ENCODE measurements at regions not wholly inside any gene's neighbourhood (a gene's known extent, or its start where the extent isn't known, plus 50 kb on each side); places are given as distances from the start of the nearest gene placed in this dataset.
"Not testable (repeated sequence)": the region's sequence is repeated elsewhere in the genome, so short reads cannot be mapped to it uniquely, and the experiment has no call there.

DNA sequence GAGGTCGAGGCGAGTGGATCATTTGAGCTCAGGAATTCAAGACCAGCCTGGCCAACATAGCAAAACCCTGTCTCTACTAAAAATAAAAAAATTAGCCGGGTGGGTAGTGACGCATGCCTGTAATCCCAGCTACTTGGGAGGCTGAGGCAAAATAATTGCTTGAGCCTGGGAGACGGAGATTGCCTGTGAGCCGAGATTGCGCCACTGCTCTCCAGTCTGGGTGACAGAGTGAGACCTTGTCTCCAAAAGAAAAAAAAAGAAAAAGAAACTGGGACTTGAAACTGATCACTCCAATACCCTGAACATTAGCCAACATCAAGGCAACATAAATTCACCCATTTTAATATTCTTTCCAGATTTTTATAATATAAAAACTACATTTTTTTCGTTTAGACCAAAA lies 874.6 kb upstream of the MBL2 start:
- not testable (repeated sequence) for DNase-seq

DNA sequence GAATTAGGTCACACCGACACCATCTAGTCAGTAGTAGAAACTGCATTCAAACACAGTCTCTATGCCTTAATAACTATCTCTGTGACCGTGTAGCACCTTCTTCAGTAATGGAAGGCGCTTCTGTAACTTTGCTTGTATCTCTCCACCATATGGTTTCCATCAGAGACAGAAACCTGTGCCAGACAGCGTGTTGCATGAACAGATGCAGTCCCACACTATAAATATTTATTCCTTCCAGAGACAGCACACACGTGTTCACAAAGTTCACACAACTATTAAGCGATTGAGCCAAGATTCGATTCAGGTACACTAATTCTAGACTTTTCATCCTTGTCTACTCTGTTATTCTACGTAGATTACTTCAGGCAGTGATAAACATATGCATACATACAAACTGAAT lies 873.9 kb upstream of the MBL2 start:
- no peak for DNase-seq

DNA sequence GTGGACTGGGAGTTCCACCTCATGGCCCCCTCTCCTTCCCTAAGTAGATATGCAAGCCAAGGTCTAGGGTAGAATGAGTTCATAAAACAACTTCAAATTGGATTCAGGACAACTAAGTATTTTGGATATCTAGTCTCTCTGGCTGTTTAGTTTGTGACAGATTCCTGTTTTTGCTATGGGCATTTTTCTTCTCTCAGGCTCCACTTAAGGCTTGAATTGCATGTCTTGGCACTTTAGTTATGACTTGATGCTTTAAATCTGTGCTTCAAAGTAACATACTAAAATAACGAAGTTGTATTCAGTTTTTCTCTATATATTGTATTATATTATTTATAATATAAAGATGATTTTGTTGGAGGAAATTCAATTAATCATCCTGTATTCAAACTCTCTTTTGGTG lies 873.4 kb upstream of the MBL2 start:
- DNase-seq: no peak

DNA sequence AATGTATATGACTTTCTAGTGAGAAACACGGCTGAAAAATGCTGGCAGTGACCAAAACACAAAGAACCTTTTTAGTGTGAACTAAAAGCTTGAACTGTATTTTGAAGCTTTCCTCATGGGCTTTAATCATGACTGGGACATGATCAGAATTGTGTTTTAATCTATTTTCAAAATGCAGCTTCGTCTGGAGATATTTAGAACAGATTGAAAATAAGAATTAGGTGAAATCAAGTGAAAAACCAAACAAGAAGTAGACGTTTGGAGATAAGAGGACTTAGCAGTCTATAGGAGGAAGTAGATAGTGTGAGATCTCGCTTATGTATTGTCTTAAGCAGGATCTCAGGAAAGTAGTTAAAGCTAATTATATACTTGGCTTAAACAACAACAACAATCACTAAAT lies 865.4 kb upstream of the MBL2 start:
- DNase-seq: no peak

DNA sequence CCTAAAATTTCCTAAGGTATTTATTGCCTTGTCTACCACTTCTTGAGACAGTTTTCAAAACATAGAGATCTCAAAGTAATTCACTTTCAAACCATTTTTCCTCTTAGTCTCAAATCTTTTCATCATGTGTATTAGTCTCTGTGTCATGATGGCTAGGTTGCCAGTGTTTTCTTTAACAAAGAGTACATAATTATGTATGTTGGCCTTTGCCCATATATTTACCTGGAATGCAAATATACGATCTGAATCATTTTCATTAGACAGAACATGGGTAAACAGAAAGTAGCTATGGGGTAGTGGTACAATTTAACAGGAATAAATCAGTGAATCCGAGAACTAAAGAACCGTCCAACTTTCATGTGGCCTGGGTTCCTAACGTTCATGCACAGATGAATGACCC lies 852.1 kb upstream of the MBL2 start:
- DNase-seq: no peak

DNA sequence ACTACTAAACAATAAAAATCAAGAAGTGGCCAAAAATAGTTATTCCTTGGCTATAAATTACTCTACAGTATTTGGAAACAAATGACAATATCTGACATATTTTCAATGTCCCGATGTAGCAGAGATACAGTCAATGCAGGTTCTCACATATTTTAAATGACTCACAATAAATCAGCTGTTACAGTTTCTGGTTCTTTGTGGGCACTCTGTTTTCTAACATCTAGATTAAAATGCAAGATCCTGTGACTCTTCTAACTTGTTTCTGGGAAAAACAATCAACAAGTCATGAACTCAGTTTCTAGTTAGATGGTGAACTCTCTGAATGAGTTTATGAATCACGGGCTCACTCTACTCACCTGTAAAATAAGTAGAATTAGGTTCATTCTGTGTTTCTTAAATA lies 849.6 kb upstream of the MBL2 start:
- no peak for DNase-seq

DNA sequence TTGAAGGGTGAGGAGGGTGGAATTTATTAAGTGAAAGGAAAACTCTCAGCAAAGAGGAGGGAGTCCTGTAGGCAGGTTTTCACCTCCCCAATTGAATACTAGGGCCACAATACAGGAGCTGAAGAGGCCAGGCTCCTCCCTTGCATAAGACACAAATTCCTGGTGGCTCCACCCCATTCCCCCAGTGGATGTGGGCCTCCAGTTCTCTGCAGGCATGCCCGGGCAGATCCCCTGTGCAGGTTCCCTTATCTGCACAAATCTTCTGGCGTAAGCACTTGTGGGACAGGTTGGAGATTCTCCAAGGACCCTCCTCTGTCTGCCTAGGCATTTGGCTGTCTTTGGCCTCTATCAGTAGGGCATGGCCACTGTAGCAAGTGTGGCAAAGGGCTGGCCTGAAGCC lies 847.1 kb upstream of the MBL2 start:
- no peak for DNase-seq

DNA sequence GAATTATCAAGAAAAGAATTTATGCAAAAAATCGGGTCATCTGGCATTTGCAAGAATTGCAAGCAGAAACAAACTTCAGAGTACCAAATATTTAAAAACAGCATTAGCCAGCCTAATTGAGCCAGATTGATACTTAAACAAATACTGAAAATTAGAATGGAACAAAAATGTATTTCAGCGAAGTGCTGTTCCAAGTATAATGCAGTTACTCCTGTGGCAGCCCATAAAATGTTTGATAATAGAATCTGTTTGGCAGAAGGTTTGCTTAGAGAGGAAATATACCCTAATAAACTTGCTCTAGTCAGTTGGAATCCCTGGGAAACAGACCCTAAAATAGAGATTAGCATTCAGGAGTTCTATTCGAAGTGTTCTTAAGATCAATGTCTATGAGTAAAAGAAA lies 835.1 kb upstream of the MBL2 start:
- DNase-seq: no peak

DNA sequence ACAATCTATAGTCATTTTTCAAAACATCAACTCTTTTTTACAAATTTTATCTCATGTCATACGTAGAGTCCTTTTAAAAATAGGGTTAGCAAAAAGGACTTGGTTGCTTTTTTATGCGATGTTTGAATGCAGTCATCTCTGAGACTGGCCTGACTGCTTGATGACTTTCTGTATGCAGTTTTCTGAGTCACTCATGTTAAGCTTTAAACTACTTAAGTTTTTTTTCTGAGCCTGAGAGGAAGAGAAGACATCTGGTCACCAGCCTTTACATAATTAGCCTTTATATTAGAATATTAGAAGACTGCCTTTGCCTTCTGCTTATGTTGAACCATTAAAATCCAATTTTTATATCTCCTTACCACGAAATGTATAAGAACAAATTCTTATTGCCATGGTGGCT lies 834.4 kb upstream of the MBL2 start:
- no peak for DNase-seq

DNA sequence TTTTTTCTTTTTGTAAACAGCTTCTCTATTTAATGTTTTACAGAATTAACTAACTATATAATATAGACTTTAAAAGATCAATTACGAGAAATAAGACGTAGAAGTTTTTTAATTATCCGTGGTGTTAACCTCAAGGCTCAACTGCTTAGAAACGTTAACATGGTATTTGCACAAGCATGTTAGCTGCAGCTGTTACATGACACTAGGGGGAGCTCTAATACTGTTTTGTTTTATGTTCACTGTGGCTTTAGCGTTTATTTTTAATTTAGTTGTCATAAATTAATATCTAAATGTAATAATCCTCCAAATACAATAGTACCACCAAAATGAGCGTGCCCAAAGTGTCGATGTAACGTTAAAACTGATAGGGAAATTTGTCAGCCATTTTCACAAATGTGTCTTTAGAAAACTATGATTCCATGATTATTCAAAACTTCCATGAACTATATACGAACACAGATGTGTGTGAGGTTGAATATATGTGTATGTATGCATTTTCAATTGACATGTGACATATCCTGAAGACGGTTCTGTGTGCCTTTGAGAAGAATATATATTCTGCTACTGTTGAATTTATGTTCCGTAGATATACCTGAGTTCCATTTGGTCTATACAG lies 828.8 kb upstream of the MBL2 start:
- DNase-seq: peak; percentile 41

DNA sequence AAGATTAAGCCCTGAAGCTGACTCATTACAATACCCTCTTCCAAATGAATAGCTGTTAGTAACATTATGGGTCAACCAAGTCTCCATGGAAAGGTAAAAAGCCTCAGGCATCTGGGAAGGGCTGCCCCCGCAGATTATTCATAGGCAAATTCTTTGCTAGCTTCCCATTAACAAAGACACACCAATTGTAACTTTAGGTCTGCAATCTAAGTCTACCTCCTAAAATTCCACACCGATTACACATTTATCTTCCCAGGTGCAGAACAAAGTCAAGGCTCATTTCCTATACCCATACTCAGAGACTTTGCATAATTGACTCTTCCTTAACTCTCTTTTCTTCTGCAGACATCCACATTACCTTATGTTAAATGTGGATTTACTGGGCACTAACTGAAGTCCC lies 826.3 kb upstream of the MBL2 start:
- DNase-seq: no peak

DNA sequence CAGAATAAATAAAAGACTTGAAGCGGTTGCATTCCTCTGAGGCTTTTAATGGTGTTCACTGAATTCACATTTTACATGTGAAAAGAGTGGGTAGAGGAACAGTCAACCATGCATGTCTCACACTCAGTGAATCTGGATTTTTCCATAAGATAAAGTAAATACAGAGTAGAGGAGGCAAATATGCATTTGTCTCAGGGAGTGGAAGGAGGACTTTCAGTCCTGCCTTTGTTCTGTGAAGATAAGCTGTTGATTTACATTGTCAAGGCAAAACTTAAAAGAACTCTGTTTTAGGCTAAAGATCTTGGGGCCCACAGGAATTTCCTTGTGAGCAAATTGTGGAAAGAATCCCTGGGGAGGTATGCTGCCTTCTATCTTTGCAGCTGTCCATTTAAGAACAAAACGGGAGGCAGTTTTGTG lies 825.3 kb upstream of the MBL2 start:
- DNase-seq: no peak

DNA sequence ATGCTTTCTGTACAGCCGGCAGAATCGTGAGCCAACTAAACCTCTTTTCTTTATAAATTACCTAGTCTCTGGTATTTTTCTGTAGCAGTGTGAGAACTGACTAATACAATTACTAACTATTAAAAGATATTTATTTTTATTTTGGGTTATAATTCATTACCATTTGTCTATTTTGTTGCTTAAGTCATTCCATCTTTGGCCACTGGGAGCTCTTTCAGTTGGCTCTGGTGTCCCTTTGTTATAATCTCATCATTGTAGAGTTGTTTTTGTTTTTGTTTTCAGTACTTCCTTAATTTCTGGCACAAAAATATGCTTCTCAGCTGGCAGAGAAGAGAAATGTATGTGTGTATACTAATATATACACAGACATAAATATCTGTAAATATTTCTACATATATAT lies 807.9 kb upstream of the MBL2 start:
- DNase-seq: no peak

DNA sequence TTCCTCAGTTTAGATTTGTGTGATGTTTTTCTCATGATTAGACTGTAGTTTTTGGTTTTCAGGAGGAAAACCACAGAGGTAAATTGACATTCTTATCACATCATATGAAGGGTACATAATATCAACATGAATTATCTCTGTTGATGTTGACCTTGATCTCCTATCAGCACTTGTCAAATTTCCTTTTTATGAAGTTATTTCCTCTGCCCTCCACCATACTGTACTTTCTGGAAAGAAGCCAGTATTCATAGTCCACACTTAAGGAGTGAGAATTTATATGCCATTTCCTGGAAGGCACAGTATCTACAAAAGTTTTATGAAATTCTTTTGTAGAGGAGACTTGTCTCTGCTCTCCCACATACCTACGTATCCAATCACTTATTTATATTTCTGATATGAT lies 807.2 kb upstream of the MBL2 start:
- no peak for DNase-seq

DNA sequence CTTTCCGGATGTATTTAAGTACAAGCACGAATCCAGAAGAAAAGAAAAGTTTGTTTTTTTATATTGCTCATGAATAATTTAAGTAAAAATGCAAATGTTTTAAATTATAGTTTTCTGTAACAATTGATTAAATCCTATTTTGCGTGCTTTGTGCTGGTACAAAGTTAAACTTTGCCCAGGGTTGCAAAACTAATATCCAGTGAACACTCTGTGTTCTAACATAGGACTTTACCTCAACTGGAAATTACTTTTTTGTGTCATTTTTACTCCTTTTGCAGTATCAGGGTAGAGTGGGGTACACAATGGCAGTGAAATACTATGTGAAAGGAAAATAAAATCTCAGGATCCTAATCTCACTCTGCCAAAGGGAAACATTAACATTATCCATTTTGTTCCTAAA lies 801.4 kb upstream of the MBL2 start:
- DNase-seq: no peak

DNA sequence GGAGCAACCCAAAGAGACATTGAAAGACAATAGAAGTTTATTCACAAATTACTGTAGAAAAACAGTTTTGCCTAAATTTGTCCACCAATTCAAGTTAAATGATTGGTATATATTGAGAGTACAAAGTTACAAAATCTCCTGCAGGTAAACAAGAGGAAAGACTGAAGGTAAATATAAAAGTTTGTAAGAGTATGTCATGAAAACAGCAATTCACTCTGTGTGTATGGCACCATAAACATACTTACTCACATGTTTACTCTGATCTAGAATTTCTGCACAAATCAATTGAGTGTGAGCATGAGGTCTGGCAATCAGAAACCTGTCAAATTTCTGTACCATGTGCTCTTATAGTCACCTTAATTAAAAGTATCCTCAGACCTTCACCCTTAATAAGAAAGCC lies 800.9 kb upstream of the MBL2 start:
- DNase-seq: no peak

DNA sequence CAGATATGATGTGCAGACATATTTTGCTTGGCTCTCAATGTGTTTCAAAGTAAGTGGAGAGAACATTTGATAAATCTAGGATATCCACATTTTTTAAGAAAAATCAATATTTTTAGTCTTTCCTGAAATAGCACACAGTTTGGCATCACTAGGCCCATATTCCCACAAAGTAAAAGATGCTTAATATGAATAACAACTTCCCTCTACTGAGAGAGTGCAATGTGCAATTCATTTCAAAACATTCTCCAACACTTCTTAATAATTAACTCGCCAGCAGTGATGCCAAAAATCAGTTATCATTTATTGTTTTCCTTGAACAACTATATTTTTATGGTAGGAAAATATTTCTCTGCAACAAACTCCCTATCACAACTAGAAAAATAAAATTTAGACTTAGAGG lies 800.2 kb upstream of the MBL2 start:
- DNase-seq: no peak

DNA sequence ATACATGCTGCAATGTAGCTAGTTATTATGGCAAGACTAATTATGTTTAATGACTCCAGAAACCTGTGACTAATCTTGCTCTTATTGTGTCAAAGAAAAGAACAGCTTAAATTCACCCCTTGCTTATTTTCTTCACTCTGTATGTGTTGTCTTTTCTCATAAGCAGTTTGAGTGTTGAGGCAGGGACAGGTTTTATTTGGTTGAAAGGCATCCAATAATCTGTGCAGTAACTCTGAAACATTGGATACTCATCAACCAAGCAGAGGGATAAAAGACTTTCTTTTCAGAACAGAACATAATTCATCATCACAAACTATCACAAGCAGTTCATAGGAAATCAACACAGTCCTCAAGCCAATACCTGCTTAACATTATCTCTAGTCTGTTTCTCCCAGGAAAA lies 797.6 kb upstream of the MBL2 start:
- no peak for DNase-seq

DNA sequence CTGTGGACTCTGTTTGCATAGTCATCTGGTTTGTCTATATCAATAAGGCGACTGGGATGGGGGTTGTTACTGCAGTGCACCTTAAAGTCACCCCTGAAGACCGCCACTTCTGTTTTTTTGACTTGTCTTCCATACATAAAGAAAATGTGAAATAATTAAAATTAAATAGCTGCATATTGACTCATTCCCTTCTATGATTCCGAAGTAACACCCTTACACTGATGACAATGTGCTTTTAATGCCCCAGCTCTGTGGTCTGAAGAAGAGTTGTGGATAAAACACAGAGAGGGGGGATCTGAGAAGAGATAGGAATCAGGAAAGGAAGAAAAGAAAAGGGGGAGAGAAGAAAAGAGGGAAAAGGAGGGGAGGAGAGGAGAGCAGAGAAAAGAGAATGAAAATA lies 796.9 kb upstream of the MBL2 start:
- DNase-seq: no peak

DNA sequence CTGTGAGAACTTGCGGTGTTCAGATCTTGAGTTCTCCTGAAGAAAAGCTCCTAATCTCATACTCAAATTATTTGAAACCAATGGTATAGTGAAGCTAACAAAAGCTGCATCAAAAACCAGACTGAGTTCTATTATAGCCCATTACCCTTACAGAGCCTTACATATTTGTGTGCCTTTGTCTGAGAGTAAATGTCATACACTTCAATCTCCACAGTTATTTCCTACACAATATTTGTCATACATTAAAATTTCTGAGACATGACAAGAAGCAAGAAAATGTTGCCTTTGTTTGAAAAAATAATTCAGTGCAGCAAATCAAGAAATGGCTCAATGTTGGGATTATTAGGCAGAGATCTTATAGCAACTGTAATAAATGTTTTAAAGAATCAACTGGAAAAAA lies 776.1 kb upstream of the MBL2 start:
- no peak for DNase-seq

DNA sequence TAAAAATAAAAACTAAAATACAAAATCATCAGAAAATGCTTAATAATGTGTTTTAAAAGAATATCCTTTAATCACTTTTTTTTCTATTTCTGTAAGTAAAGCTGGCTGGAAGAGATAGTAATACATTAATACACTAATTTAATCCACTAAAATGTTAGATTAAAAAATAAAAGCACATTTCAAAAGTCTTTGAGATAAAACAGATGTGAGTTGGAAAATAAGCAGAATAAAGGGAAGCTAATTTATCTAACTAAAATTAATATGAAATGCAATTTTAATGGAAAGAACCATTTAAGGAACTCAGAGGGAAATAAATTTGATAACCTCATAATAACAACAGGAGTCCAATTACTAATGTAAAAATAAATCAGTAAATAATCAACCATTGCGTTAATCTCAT lies 774.8 kb upstream of the MBL2 start:
- DNase-seq: no peak

DNA sequence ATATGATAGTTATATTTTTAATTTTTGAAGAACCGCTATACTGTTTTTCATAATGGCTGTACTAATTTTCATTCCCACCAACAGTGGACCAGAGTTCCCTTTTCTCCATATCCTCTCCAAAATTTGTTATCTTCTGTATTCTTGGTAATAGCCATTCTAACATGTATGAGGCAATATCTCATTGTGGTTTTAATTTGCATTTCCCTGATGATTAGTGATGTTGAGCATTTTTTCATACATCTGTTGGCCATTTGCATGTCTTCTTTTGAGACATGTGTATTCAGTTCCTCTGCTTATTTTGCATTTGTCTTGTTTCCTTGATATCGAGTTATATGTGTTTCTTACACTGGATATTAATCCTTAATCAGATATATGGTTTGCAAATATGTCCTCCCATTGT lies 770.8 kb upstream of the MBL2 start:
- no peak for DNase-seq

DNA sequence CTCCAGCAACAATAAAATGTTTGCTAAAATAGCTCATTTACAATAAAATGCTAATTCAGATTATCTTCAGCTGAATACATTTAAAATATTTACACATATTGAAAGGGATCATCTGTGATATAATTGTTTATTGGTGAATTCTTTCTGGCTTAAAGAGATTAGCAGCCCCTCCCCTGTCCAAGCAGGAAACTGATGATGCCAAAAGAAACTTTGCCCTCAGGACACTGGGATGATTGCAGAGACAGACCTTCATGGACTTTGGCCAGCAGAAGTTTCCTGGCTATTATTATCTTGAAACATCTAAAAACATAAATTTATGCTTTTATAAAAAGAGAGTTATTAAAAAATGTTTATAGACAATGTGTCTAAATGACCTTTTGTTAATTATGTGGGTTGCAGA lies 764.9 kb upstream of the MBL2 start:
- DNase-seq: no peak

DNA sequence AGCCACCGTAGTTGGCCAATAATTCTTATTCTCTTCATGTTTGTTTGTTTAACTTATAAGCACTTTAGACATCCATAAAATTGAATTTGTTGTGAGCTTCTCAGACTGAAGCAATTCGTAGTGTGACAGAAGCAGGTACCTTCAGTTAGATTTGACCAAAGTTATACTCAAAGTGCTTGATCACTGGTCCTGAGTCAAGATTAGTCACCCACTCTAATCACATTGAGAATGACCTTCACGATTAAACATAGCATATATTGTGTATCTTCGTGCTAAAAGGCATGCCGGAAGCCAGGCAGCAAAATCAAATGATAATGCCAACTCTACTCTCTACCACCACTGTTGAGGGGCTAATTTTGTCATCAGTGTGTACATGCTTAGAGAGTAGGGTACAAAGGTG lies 763.7 kb upstream of the MBL2 start:
- no peak for DNase-seq

DNA sequence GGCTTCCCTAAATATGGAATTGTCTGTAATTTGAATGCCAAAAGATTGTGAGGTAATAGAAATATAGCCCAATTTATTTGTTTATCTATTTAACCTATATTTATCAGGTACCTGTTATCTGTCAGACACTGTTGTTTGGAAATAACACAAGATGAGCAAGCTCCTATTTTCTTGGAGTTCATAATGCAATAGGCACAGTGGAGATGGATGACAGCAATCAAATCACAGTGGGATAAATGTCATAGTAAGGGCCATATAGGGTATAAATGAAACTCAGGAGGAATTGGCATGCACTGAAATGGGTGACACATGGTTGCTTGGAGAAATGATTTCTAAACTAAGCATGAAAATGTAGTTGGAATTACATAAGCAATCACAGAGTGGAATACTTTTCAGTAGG lies 761.8 kb upstream of the MBL2 start:
- DNase-seq: no peak

DNA sequence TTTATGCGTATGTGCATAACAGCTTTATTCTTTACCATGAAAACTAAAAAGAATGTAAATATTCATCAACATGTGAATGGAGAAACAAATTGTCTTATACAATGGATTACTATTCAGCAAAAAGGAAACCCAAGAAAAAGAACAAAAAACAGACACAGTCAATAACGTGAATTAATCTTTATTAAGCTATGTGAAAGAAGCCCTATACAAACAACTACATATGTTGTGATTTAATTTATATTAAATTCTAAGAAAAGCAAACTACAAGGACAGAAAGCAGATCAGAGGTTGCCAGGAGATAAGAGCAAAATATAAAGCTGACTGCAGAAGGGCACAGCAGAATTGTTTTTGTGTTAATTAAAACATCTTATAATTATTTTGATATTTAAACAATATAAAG lies 756.4 kb upstream of the MBL2 start:
- no peak for DNase-seq

All from activated CD4-positive, alpha-beta T cell treated with anti-CD3 and anti-CD28 coated beads, Interleukin-10, Interleukin-2, amounts not matched to agents 100 ng/mL and 50 ng/mL, durations not matched to agents 16 hours and 8 hours (primary cell).